Choroid plexus epithelial cell (primary cell): ENCODE measurements at regions not wholly inside any gene's neighbourhood (a gene's known extent, or its start where the extent isn't known, plus 50 kb on each side); places are given as distances from the start of the nearest gene placed in this dataset.
"Not testable (repeated sequence)": the region's sequence is repeated elsewhere in the genome, so short reads cannot be mapped to it uniquely, and the experiment has no call there.

ENCODE experiments used
- DNase-seq: peaks from one replicate; pipeline ENCODE4 v3.0.0-alpha.2; 2010; ENCODE audit warnings: low read depth
- H3K4me3 ChIP-seq: 2 replicates; pipeline ENCODE4 v1.5.1; 2011; ENCODE audit warnings: low read depth, mild to moderate bottlenecking, control low read depth, low read length, moderate library complexity
- TF ChIP-seq, protein P1 (sequence below): conservative IDR thresholded peaks from 2 replicates; pipeline ENCODE4 v1.5.1; 2011; ENCODE audit warnings: low read depth, mild to moderate bottlenecking, control low read depth, inconsistent platforms, low read length, moderate library complexity

DNA sequence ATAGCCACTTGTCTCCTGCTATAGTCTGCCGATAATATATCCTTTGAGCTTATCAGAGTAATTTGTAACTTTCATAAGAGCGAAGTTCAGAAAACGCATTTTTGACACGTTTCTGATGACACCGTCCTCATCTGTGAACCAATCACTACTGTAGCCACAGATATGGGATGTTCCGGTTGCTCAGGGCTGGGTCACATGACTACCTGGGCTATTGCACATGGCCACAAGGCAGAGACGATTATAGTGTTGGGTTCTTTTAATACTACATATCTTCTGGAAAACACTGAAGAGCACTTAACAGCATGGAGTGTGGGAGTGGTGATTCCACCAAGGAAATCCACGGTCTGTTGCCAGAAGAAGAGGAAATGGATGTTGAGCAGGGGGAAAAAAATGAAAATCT is 115.0 kb upstream of the ADRA1B start:
- DNase-seq = no peak
- H3K4me3 ChIP-seq = no peak overlapping the region
- TF ChIP-seq, protein P1, sequence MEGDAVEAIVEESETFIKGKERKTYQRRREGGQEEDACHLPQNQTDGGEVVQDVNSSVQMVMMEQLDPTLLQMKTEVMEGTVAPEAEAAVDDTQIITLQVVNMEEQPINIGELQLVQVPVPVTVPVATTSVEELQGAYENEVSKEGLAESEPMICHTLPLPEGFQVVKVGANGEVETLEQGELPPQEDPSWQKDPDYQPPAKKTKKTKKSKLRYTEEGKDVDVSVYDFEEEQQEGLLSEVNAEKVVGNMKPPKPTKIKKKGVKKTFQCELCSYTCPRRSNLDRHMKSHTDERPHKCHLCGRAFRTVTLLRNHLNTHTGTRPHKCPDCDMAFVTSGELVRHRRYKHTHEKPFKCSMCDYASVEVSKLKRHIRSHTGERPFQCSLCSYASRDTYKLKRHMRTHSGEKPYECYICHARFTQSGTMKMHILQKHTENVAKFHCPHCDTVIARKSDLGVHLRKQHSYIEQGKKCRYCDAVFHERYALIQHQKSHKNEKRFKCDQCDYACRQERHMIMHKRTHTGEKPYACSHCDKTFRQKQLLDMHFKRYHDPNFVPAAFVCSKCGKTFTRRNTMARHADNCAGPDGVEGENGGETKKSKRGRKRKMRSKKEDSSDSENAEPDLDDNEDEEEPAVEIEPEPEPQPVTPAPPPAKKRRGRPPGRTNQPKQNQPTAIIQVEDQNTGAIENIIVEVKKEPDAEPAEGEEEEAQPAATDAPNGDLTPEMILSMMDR = no peak

DNA sequence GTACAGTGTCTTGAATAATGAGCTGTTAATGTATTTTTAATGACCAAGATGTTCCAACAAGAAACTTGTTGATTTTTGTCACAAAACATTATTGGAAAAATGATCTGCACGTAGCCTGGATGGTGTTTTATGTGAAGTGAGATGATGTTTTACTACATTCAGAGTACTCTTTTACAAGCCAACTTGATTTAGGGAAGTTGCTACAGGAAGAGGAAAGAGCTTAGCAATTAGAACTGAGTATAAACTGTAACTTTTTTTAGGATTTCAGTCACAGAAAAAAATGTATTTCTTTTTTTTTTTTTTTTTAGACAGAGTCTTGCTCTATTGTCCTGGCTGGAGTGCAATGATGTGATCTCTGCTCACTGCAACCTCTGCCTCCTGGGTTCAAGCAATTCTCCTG is 113.6 kb upstream of the ADRA1B start:
- no peak overlapping the region for H3K4me3 ChIP-seq
- no peak for DNase-seq
- TF ChIP-seq, protein P1 = no peak

DNA sequence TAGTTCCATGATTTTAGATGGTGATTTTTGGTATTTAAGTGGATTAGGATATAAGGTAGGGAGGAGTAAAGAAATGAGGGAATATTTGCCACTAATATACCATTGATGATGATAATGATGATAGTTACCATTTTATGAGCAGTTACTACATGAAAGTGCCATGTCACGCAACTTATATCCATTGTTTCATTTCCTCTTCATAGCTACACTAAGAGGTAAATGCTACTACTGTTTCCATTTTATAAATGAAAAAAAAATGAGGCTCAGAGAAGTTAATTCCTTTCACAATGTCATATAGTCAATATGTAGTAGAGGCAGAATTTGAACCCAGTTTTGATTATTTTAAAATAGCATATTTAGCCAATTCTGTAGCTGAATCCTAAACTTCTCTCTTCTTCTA is 112.2 kb upstream of the ADRA1B start:
- H3K4me3 ChIP-seq = no peak overlapping the region
- DNase-seq = no peak
- TF ChIP-seq, protein P1 = no peak

DNA sequence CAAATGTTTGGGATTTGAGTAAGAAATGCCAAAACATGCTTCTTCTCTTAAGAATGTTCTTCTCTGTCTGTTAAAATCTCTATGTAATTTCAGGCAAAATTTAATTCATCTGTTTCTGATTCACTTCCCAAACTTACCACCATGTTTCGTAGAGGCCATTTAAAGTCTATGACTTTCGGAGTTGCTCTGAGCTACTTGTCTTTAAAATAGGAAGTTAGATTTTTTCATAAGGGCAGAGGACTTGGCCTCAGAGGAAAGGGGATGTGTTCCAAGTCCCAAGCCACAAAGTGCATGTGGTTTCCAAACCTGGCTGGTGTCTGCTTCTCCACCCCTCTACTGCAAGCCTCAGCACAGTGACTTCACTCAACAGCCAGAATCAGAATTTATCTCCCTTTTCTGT is 111.3 kb upstream of the ADRA1B start:
- no peak for DNase-seq
- H3K4me3 ChIP-seq = no peak overlapping the region
- TF ChIP-seq, protein P1 = no peak

DNA sequence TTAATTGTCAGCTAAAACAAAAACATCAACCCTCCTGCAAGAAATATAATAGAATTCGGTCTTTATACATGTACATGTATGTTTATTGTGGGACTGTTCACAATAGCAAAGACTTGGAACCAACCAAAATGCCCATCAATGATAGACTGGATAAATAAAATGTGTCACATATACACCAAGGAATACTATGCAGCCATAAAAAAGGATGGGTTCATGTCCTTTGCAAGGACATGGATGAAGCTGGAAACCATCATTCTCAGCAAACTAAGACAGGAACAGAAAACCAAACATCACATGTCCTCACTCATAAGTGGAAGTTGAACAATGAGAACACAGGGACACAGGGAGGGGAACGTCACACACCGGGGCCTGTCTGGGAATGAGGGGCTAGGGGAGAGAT is 109.1 kb upstream of the ADRA1B start:
- not testable (repeated sequence) for DNase-seq, H3K4me3 ChIP-seq

DNA sequence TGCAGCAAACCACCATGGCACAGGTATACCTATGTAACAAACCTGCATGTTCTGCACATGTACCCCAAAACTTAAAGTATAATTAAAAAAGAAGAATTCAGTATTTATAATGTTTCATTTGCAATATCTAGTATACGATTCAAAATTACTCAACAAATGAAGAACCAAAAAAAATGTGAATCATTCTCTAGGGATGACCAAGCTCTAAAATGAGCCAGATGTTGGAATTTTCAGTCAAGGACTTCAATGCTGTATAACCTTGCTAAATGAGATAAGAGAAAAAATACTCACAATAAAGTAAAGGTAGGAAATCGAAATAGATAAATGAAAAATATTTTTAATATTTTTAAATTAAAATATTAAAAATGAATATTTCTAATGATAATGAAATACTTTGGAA is 108.7 kb upstream of the ADRA1B start:
- DNase-seq = no peak
- TF ChIP-seq, protein P1 = no peak

DNA sequence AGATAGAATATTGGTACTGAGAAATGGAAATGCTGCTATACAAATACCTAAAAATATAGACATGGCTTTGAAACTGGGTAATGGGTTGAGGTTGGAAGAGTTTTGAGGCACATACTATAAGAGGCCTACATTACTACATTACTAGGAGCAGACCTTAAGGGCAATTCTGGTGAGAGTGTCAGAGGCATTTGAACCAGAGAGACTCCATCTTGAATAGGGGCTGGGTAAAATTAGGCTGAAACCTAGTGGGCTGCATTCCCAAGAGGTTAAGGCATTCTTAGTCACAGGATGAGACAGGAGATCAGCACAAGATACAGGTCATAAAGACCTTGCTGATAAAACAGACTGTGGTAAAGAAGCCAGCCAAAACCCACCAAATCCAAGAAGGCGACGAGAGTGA is 104.6 kb upstream of the ADRA1B start:
- no peak overlapping the region for H3K4me3 ChIP-seq
- DNase-seq = no peak
- TF ChIP-seq, protein P1 = no peak

More for the DNA sequence above, 108.7 kb upstream of the ADRA1B start:
- no peak overlapping the region for H3K4me3 ChIP-seq

DNA sequence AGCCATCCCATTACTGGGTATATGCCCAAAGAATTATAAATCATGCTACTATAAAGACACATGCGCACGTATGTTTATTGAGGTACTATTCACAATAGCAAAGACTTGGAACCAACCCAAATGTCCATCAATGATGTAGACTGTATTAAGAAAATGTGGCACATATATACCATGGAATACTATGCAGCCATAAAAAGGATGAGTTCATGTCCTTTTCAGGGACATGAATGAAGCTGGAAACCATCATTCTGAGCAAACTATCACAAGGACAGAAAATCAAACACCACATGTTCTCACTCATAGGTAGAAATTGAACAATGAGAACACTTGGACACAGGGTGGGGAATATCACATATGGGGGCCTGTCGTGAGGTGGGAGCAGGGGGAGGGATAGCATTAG is 103.5 kb upstream of the ADRA1B start:
- H3K4me3 ChIP-seq, DNase-seq: not testable (repeated sequence)
